Fibroblast of skin of right quadriceps (primary cell): ENCODE measurements at regions not wholly inside any gene's neighbourhood (a gene's known extent, or its start where the extent isn't known, plus 50 kb on each side); places are given as distances from the start of the nearest gene placed in this dataset.

Experiments
- DNase-seq: peaks from one replicate; pipeline ENCODE4 v3.0.0-alpha.2; 2013

DNA sequence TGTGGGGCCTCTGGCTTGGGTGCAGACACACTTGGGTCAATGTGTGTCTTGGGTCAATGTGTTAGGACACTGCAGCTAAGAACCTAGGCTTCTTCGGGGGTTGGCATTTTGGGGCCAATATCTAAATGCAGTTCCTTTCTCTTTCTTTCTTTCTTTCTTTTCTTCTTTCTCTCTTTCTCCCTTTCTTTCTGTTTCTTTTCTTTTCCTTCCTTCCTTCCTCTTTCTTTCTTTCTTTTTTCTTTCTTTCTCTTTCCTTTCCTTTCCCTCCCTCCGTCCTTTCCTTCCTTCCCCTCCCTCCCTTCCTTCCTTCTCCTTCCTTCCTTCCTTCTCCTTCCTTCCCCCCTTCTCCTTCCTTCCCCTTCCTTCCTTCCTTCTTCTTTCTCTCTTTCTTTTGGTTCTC lies 57.7 kb upstream of the OSR1 start:
- DNase-seq: no peak

- DNase-seq: no peak
Measured at GRCh38 chr2:19409046-19409445, 50.6 kb upstream of the OSR1 start.

- no peak for DNase-seq
Measured at GRCh38 chr2:19408592-19408991, 50.2 kb upstream of the OSR1 start.
